ENCODE measurements at regions not wholly inside any gene's neighbourhood (a gene's known extent, or its start where the extent isn't known, plus 50 kb on each side); places are given as distances from the start of the nearest gene placed in this dataset.

GRCh38 chr5:118628660-118629354, 359.5 kb downstream of the DTWD2 start:
- no peaks in the 10 kb centered on the region for H3K27me3 ChIP-seq (ENCODE audit: insufficient read depth, low read depth, low read length)
- TF ChIP-seq CTCF (IDR thresholded peaks at IDR 0.05; ENCODE audit: poor library complexity, severe bottlenecking) (peak; percentile 21), EP300 (conservative IDR thresholded peaks at IDR 0.05; ENCODE audit: poor library complexity, severe bottlenecking) (no peak)
- H3F3A ChIP-seq (ENCODE audit: insufficient read depth, low read length, poor library complexity, severe bottlenecking): no peaks in the 10 kb centered on the region
- no peaks in the 10 kb centered on the region for H4K20me1 ChIP-seq (ENCODE audit: insufficient read depth)
- no peak overlapping the region for H3K27ac ChIP-seq (ENCODE audit: low read length)
- H3K4me2 ChIP-seq (ENCODE audit: low read length): no peak overlapping the region
- H3K36me3 ChIP-seq (ENCODE audit: insufficient read depth, low read length): no peaks in the 10 kb centered on the region
- H2AFZ ChIP-seq (ENCODE audit: low read depth, low read length): no peak overlapping the region
- H3K4me3 ChIP-seq (ENCODE audit: low read length): no peak overlapping the region
- no peaks in the 10 kb centered on the region for H3K9me2 ChIP-seq (ENCODE audit: insufficient read depth, low read length)
- H3K9me3 ChIP-seq (ENCODE audit: low read length): no peaks in the 10 kb centered on the region
- no peak overlapping the region for H3K9ac ChIP-seq (ENCODE audit: low read length)
- H3K79me2 ChIP-seq (replicated peaks; ENCODE audit: insufficient read depth, low read length): no peaks in the 10 kb centered on the region

GRCh38 chr5:118620233-118620632, 368.1 kb downstream of the DTWD2 start:
- Histone ChIP-seq H2AFZ (ENCODE audit: low read depth, low read length) (no peak overlapping the region), H3K27ac (ENCODE audit: low read length) (no peak overlapping the region), H3K79me2 (replicated peaks; ENCODE audit: insufficient read depth, low read length) (no peaks in the 10 kb centered on the region), H3K27me3 (ENCODE audit: insufficient read depth, low read depth, low read length) (no peaks in the 10 kb centered on the region), H3K9me2 (ENCODE audit: insufficient read depth, low read length) (no peaks in the 10 kb centered on the region), H3K4me2 (ENCODE audit: low read length) (no peak overlapping the region), H3K4me3 (ENCODE audit: low read length) (no peak overlapping the region), H4K20me1 (ENCODE audit: insufficient read depth) (no peaks in the 10 kb centered on the region), H3K9me3 (ENCODE audit: low read length) (no peaks in the 10 kb centered on the region), H3K36me3 (ENCODE audit: insufficient read depth, low read length) (no peaks in the 10 kb centered on the region), H3F3A (ENCODE audit: insufficient read depth, low read length, poor library complexity, severe bottlenecking) (no peaks in the 10 kb centered on the region), H3K9ac (ENCODE audit: low read length) (no peak overlapping the region)
- TF ChIP-seq CTCF (IDR thresholded peaks at IDR 0.05; ENCODE audit: poor library complexity, severe bottlenecking) (no peak), SMC3 (conservative IDR thresholded peaks at IDR 0.05; ENCODE audit: poor library complexity) (no peak), EZH2 (IDR thresholded peaks at IDR 0.05; ENCODE audit: borderline replicate concordance, insufficient read depth, low read length, poor library complexity, severe bottlenecking) (no peak)

- Histone ChIP-seq H3K27me3 (ENCODE audit: insufficient read depth, low read depth, low read length) (no peaks in the 10 kb centered on the region), H3K36me3 (ENCODE audit: insufficient read depth, low read length) (no peaks in the 10 kb centered on the region), H3F3A (ENCODE audit: insufficient read depth, low read length, poor library complexity, severe bottlenecking) (no peaks in the 10 kb centered on the region), H3K27ac (ENCODE audit: low read length) (no peak overlapping the region), H3K9me3 (ENCODE audit: low read length) (no peaks in the 10 kb centered on the region), H3K9me2 (ENCODE audit: insufficient read depth, low read length) (no peaks in the 10 kb centered on the region), H4K20me1 (ENCODE audit: insufficient read depth) (no peaks in the 10 kb centered on the region), H3K4me3 (ENCODE audit: low read length) (no peak overlapping the region), H3K79me2 (replicated peaks; ENCODE audit: insufficient read depth, low read length) (no peaks in the 10 kb centered on the region), H3K9ac (ENCODE audit: low read length) (no peak overlapping the region), H3K4me2 (ENCODE audit: low read length) (no peak overlapping the region), H2AFZ (ENCODE audit: low read depth, low read length) (no peak overlapping the region)
- TF ChIP-seq SMC3 (conservative IDR thresholded peaks at IDR 0.05; ENCODE audit: poor library complexity) (no peak), MXI1 (conservative IDR thresholded peaks at IDR 0.05; ENCODE audit: poor library complexity, severe bottlenecking) (no peak)
These were observed 368.5 kb downstream of the DTWD2 start for GRCh38 chr5:118619823-118620222.
